ENCODE measurements at regions not wholly inside any gene's neighbourhood (a gene's known extent, or its start where the extent isn't known, plus 50 kb on each side); places are given as distances from the start of the nearest gene placed in this dataset.
A peak's percentile ranks its signal among the peaks of the same experiment; 100 is the strongest.

GRCh38 chr1:149848340-149849110 is 50.8 kb upstream of the BOLA1 start:
- POLR2A ChIA-PET: interaction anchor here (2.4 kb wide), 1 partner anchor 38 kb away, joined by 13 read pairs; a partner anchor contains a TSS

GRCh38 chr1:149849111-149849946 is 50.0 kb upstream of the BOLA1 start:
- TF ChIP-seq ELF1 (IDR thresholded peaks at IDR 0.05) (no peak), MXI1 (IDR thresholded peaks at IDR 0.05; ENCODE audit: low read depth, low read length) (peak; percentile 54; the same call in 1 of the 2 replicates)
- Histone ChIP-seq H3K4me1 (ENCODE audit: control insufficient read depth in 1 of 2, insufficient read depth in 2 of 2, low read depth in 1 of 2, low read length in 1 of 2) (peaks cover 13 to 39% of the 10 kb centered on the region in 2 experiments; a peak in 3 of 4 replicates), H3K4me3 (ENCODE audit: low read depth in 2 of 2, low read length in 1 of 2) (peak overlapping the region; percentile 65 to 69), H2AFZ (ENCODE audit: low read depth) (no peak overlapping the region), H4K20me1 (ENCODE audit: insufficient read depth) (no peaks in the 10 kb centered on the region; the same call in 1 of the 2 replicates), H3K27ac (ENCODE audit: low read depth in 2 of 2, low read length in 1 of 2) (peak overlapping the region; percentile 72 to 90), H3K4me2 (peak overlapping the region; percentile 79), H3K79me2 (ENCODE audit: insufficient read depth) (peaks cover 59% of the 10 kb centered on the region), H3K27me3 (ENCODE audit: insufficient read depth) (no peaks in the 10 kb centered on the region), H3F3A (replicated peaks; ENCODE audit: insufficient read depth) (peaks cover 4% of the 10 kb centered on the region), H3K9me3 (no peaks in the 10 kb centered on the region), H3K9ac (peak overlapping the region; percentile 76), H3K36me3 (replicated peaks in 1 of 2; ENCODE audit: control insufficient read depth in 1 of 2, insufficient read depth in 2 of 2, low read length in 1 of 2) (peaks cover 0 to 21% of the 10 kb centered on the region in 2 experiments), H3K9me2 (no peaks in the 10 kb centered on the region)
- no peak for DNase-seq
- CTCF ChIA-PET: interaction anchor here (1.0 to 1.3 kb wide), 2 partner anchors 39 to 320 kb away, joined by 3 to 5 read pairs; no protein-coding TSS in a partner anchor
- WGBS (ENCODE audit: low lambda C conversion rate): 9% methylated on average over 10 of the region's 10 CpGs
- POLR2A ChIA-PET: interaction anchor here (1.0 to 2.4 kb wide), 2 partner anchors 38 to 39 kb away, joined by 3 to 13 read pairs; a partner anchor contains a TSS

More at GRCh38 chr1:149848340-149849110, 50.8 kb upstream of the BOLA1 start:
- Histone ChIP-seq H3K4me2 (peak overlapping the region; percentile 79), H2AFZ (ENCODE audit: low read depth) (no peak overlapping the region), H3K9ac (peak overlapping the region; percentile 76), H3K79me2 (ENCODE audit: insufficient read depth) (peaks cover 67% of the 10 kb centered on the region), H3K4me3 (ENCODE audit: low read depth in 2 of 2, low read length in 1 of 2) (peak overlapping the region; percentile 65 to 69), H3K9me2 (no peaks in the 10 kb centered on the region), H4K20me1 (ENCODE audit: insufficient read depth) (no peaks in the 10 kb centered on the region; the same call in 1 of the 2 replicates), H3K27me3 (ENCODE audit: insufficient read depth) (no peaks in the 10 kb centered on the region), H3F3A (replicated peaks; ENCODE audit: insufficient read depth) (peaks cover 11% of the 10 kb centered on the region), H3K4me1 (ENCODE audit: control insufficient read depth in 1 of 2, insufficient read depth in 2 of 2, low read depth in 1 of 2, low read length in 1 of 2) (peaks cover 13 to 41% of the 10 kb centered on the region in 2 experiments; a peak in 3 of 4 replicates), H3K27ac (ENCODE audit: low read depth in 2 of 2, low read length in 1 of 2) (peak overlapping the region; percentile 72 to 90), H3K36me3 (replicated peaks in 1 of 2; ENCODE audit: control insufficient read depth in 1 of 2, insufficient read depth in 2 of 2, low read length in 1 of 2) (peaks cover 0 to 21% of the 10 kb centered on the region in 2 experiments), H3K9me3 (no peaks in the 10 kb centered on the region)
- CTCF ChIA-PET: interaction anchor here (1.0 to 1.3 kb wide), 3 partner anchors 40 to 339 kb away, joined by 3 to 5 read pairs (median 4); no protein-coding TSS in a partner anchor
- DNase-seq: no peak
- TF ChIP-seq MAX (IDR thresholded peaks at IDR 0.05; ENCODE audit: low read depth) (0 out of 2 replicates have a peak, but pooled peaks have one; percentile 18), NRF1 (IDR thresholded peaks at IDR 0.05; ENCODE audit: low read depth, low read length) (no peak)
- WGBS (ENCODE audit: low lambda C conversion rate): 10% methylated on average over 3 of the region's 3 CpGs
